Left colon (tissue), 2 donors: ENCODE measurements at regions not wholly inside any gene's neighbourhood (a gene's known extent, or its start where the extent isn't known, plus 50 kb on each side); places are given as distances from the start of the nearest gene placed in this dataset.
"Not testable (repeated sequence)": the region's sequence is repeated elsewhere in the genome, so short reads cannot be mapped to it uniquely, and the experiment has no call there.

ENCODE experiments used
- ATAC-seq: fragments of 200-7000 bp; cut with Tn5 transposase; one replicate; pipeline ENCODE4 v1.9.1; 2020; ENCODE audit warnings: mild to moderate bottlenecking, moderate library complexity
- DNase-seq, 2 donors: peaks; one replicate each; pipeline ENCODE4 v3.0.0-alpha.2; 2020
- intact Hi-C, 2 donors: fragments of 100-400 bp; cut with DNase I in 1 of 2; cut with micrococcal nuclease in 1 of 2; formaldehyde crosslinking; loops; one replicate each; pipeline versions ENCODE4 v1.11.2 to v1.14.0; 2022; cut with DNase I, micrococcal nuclease
- donor health status: DM: no; HTN: no; CAD: no.
- donor health status: DM: yes; HTN: yes; CAD: no.

DNA sequence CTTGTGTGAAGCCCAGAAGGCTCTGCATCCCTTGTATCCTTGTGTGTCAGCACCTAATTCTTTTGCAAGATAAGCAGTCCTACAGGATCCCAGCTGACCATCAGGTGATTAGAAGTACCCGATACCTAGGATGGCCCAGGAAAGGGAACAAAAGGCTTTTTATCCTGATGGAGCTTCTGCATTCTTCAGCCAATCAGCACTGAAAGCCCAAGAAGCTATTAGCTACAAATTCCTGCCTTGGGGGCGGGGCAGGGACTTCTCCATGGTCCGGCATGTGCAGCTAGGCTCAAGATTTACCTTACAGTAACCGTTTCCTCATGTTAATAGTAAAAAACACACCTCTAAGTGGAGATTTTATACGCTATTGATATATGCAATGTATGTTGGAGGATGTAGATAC, 264.6 kb upstream of the THUMPD2 start:
- no peak for ATAC-seq
- intact Hi-C loops: no loop called here
- DNase-seq: no peak

- intact Hi-C loops: no loop called here
- no peak for ATAC-seq
- DNase-seq: no peak
These were observed 264.1 kb upstream of the THUMPD2 start for GRCh38 chr2:40043191-40043590.

GRCh38 chr2:40041422-40042382, 262.6 kb upstream of the THUMPD2 start:
- no peak for ATAC-seq
- no peak for DNase-seq
- intact Hi-C loops: no loop called here

DNA sequence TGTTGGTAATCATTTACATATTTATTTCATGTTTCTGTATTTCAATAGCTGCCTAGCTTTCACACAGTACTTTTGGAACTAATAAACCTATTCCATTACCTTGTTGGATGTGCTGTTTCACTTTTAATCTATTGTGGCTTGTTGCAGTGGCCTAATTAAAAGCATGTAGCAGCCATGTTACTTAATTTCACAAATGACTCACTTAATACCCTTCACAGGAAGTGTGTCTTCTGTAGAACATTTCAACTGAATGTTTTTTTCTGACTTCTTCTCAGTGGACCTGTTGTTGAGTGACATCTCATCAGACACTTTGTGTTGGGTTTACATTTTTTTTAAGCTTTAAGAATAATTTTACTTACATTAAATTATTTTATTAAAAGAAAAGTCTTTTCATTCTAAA, 260.5 kb upstream of the THUMPD2 start:
- intact Hi-C loops: no loop called here
- no peak for ATAC-seq
- no peak for DNase-seq

DNA sequence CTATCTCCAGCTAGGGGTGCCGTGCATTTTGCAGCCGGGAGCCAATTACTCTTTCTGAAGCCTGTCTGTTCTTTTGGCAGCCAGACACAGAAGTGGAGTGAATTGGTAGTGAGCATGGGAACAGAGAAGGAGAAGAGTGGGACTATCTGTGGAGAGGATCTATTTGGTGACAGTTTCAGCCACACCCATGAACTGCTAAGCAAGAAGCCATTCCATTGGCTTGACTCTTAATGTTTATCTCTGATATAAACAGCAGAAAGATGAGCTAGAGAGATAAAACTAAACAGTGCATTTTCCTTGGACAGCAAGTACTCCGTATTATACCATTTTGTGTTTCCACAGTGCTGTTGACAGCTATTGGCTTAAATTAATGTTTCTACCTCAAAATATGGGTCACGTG, 259.6 kb upstream of the THUMPD2 start:
- ATAC-seq: no peak
- no peak for DNase-seq
- intact Hi-C loops: no loop called here

- intact Hi-C loops: no loop called here
- DNase-seq (no peak), ATAC-seq (no peak)
These were observed 258.2 kb upstream of the THUMPD2 start for GRCh38 chr2:40037303-40037702.

DNA sequence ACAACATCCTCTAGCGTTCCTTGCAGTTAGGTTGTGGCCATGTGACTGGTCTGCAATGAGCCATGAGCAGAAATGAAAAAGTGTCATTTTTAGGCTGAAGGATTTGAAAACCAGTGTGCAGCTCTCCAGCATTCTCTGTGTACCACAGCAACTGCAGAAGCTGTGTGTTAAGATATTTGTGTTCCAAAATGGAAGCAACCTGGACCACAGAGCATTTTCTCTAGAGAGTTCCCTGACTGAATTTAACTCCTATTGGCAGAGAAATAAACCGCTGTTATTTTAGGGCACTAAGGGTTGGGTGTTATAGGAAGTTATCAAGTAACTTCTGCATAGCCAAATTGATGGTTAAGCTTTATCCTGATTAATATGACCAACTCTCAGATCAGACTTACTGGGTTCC, 257.2 kb upstream of the THUMPD2 start:
- intact Hi-C loops: no loop called here
- ATAC-seq: no peak

GRCh38 chr2:40034801-40035200, 255.7 kb upstream of the THUMPD2 start:
- ATAC-seq (no peak), DNase-seq (no peak)
- intact Hi-C loops: no loop called here

More for the DNA sequence above, 257.2 kb upstream of the THUMPD2 start:
- no peak for DNase-seq

GRCh38 chr2:40034198-40034597, 255.1 kb upstream of the THUMPD2 start:
- DNase-seq: no peak
- no peak for ATAC-seq
- intact Hi-C loops: no loop called here

- intact Hi-C loops: no loop called here
- ATAC-seq (no peak), DNase-seq (no peak)
These were observed 254.7 kb upstream of the THUMPD2 start for GRCh38 chr2:40033781-40034180.

- DNase-seq: no peak
- intact Hi-C loops: no loop called here
- no peak for ATAC-seq
These were observed 253.7 kb upstream of the THUMPD2 start for GRCh38 chr2:40032650-40033319.

- DNase-seq (no peak), ATAC-seq (no peak)
- intact Hi-C loops: no loop called here
These were observed 251.5 kb upstream of the THUMPD2 start for GRCh38 chr2:40030456-40030975.

- intact Hi-C loops: no loop called here
- DNase-seq (no peak), ATAC-seq (no peak)
These were observed 249.9 kb upstream of the THUMPD2 start for GRCh38 chr2:40028792-40029488.

DNA sequence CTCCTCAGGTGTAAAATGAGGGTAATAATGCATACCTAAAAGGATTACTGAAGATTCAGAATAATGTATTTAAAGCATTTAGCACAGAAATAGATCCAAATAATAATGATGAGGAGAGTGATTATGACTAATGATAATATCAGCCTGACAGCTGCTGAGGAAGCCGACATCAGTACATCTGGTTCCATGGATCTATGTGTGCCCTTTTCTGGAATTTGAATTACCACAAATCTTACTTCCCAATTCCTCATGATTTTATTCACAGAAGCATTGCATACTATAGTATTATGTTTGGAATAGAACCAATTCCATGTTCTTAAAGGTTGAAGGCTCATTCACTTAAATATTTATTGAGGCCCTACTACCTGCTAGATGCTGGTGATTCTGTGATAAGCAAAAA, 248.9 kb upstream of the THUMPD2 start:
- intact Hi-C loops: no loop called here
- no peak for ATAC-seq

DNA sequence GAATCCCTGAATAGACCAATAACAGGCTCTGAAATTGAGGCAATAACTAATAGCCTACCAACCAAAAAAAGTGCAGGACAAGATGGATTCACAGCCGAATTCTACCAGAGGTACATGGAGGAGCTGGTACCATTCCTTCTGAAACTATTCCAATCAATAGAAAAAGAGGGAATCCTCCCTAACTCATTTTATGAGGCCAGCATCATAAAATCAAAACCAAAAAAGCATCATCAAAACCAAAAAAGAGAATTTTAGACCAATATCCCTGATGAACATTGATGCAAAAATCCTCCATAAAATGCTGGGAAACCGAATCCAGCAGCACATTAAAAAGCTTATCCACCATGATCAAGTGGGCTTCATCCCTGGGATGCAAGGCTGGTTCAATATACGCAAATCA, 246.2 kb upstream of the THUMPD2 start:
- DNase-seq, ATAC-seq, intact Hi-C loops: not testable (repeated sequence)

More for the DNA sequence above, 248.9 kb upstream of the THUMPD2 start:
- DNase-seq: no peak

DNA sequence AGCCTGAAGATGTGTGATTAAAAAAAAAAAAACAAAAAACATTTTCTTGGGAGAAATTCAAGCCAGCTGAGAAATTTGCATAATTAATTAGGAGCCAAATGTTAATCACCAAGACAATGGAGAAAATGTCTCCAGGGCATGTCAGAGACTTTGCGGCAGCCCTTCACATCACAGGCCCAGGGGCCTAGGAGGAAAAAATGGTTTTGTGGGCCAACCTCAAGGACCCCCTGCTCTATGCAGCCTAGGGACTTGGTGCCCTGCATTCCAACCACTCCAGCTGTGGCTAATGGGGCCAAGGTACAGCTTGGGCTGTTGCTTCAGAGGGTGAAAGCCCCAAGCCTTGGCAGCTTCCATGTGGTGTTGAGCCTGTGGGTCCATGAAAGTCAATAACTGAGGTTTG, 241.9 kb upstream of the THUMPD2 start:
- ATAC-seq (no peak), DNase-seq (no peak)
- intact Hi-C loops: no loop called here

- ATAC-seq (no peak), DNase-seq (no peak)
- intact Hi-C loops: no loop called here
These were observed 237.3 kb upstream of the THUMPD2 start for GRCh38 chr2:40016151-40016885.

GRCh38 chr2:40013962-40014361, 234.9 kb upstream of the THUMPD2 start:
- intact Hi-C loops, ATAC-seq, DNase-seq: not testable (repeated sequence)

GRCh38 chr2:40004336-40004735, 225.3 kb upstream of the THUMPD2 start:
- ATAC-seq (no peak), DNase-seq (no peak)
- intact Hi-C loops: no loop called here
